ENCODE measurements at regions not wholly inside any gene's neighbourhood (a gene's known extent, or its start where the extent isn't known, plus 50 kb on each side); places are given as distances from the start of the nearest gene placed in this dataset.

GRCh38 chr9:118321788-118322187, 617.6 kb downstream of the TLR4 start:
- DNase-seq, result no peak

GRCh38 chr9:118324706-118325105, 620.5 kb downstream of the TLR4 start:
- no peak for DNase-seq

- DNase-seq, result no peak
Measured at GRCh38 chr9:118325757-118326156, 621.6 kb downstream of the TLR4 start.

- no peak for DNase-seq
Measured at GRCh38 chr9:118326326-118326725, 622.1 kb downstream of the TLR4 start.

- no peak for DNase-seq
Measured at GRCh38 chr9:118330191-118330986, 626.2 kb downstream of the TLR4 start.

GRCh38 chr9:118331622-118332045, 627.4 kb downstream of the TLR4 start:
- no peak for DNase-seq

GRCh38 chr9:118336250-118336942, 632.2 kb downstream of the TLR4 start:
- no peak for DNase-seq

GRCh38 chr9:118336943-118337330, 632.7 kb downstream of the TLR4 start:
- no peak for DNase-seq

GRCh38 chr9:118360036-118360435, 655.8 kb downstream of the TLR4 start:
- no peak for DNase-seq

GRCh38 chr9:118362123-118362522, 657.9 kb downstream of the TLR4 start:
- DNase-seq, result no peak

- no peak for DNase-seq
Measured at GRCh38 chr9:118362596-118362995, 658.4 kb downstream of the TLR4 start.

GRCh38 chr9:118364266-118365106, 660.3 kb downstream of the TLR4 start:
- no peak for DNase-seq

GRCh38 chr9:118366228-118366627, 662.0 kb downstream of the TLR4 start:
- DNase-seq, result no peak

- DNase-seq, result no peak
Measured at GRCh38 chr9:118367383-118367782, 663.2 kb downstream of the TLR4 start.

GRCh38 chr9:118384531-118385100, 680.4 kb downstream of the TLR4 start:
- no peak for DNase-seq

GRCh38 chr9:118395415-118395814, 691.2 kb downstream of the TLR4 start:
- no peak for DNase-seq

GRCh38 chr9:118401546-118401945, 697.3 kb downstream of the TLR4 start:
- no peak for DNase-seq

- DNase-seq, result no peak
Measured at GRCh38 chr9:118414676-118415075, 710.5 kb downstream of the TLR4 start.

- DNase-seq, result no peak
Measured at GRCh38 chr9:118418887-118419565, 714.8 kb downstream of the TLR4 start.

GRCh38 chr9:118419676-118420075, 715.5 kb downstream of the TLR4 start:
- DNase-seq, result no peak

- DNase-seq, result no peak
Measured at GRCh38 chr9:118422508-118422907, 718.3 kb downstream of the TLR4 start.

GRCh38 chr9:118423021-118423420, 718.8 kb downstream of the TLR4 start:
- DNase-seq, result no peak

- DNase-seq, result no peak
Measured at GRCh38 chr9:118423721-118424120, 719.5 kb downstream of the TLR4 start.
